ENCODE measurements at regions not wholly inside any gene's neighbourhood (a gene's known extent, or its start where the extent isn't known, plus 50 kb on each side); places are given as distances from the start of the nearest gene placed in this dataset.

GRCh38 chr4:17163156-17163771, 264.8 kb upstream of the LDB2 start:
- Histone ChIP-seq H3K27me3 (no peaks in the 10 kb centered on the region), H3K9me3 (ENCODE audit: low read depth) (no peaks in the 10 kb centered on the region), H2AFZ (replicated peaks) (no peak overlapping the region), H3K4me2 (no peak overlapping the region), H3K27ac (no peak overlapping the region), H3K4me1 (no peaks in the 10 kb centered on the region), H4K20me1 (ENCODE audit: low read depth) (no peaks in the 10 kb centered on the region), H3K79me2 (ENCODE audit: low read depth) (no peaks in the 10 kb centered on the region), H3F3A (ENCODE audit: low read depth) (no peaks in the 10 kb centered on the region), H3K36me3 (no peaks in the 10 kb centered on the region), H3K9ac (no peak overlapping the region), H3K4me3 (no peak overlapping the region)
- Mint-ChIP-seq H3K9me3 (peaks cover 22% of the 10 kb centered on the region), H3K27me3 (ENCODE audit: insufficient read depth, low read depth) (peaks cover 2% of the 10 kb centered on the region), H3K4me3 (no peak overlapping the region), H3K36me3 (no peaks in the 10 kb centered on the region), H3K27ac (no peak overlapping the region), H3K4me1 (peaks cover 15% of the 10 kb centered on the region)
- TF ChIP-seq CTCF (IDR thresholded peaks at IDR 0.05): no peak
- TF ChIP-seq EZH2phosphoT487 (IDR thresholded peaks at IDR 0.05): no peak
- TF ChIP-seq EZH2 (IDR thresholded peaks at IDR 0.05): no peak
- no peak for DNase-seq (ENCODE audit: low spot score)

- Histone ChIP-seq H3K79me2 (ENCODE audit: low read depth) (no peaks in the 10 kb centered on the region), H3K4me2 (no peak overlapping the region), H3K27me3 (no peaks in the 10 kb centered on the region), H2AFZ (replicated peaks) (no peak overlapping the region), H3K9me3 (ENCODE audit: low read depth) (no peaks in the 10 kb centered on the region), H4K20me1 (ENCODE audit: low read depth) (no peaks in the 10 kb centered on the region), H3K4me1 (no peaks in the 10 kb centered on the region), H3K36me3 (no peaks in the 10 kb centered on the region), H3K9ac (no peak overlapping the region), H3K4me3 (no peak overlapping the region), H3F3A (ENCODE audit: low read depth) (no peaks in the 10 kb centered on the region), H3K27ac (no peak overlapping the region)
- H3K36me3 Mint-ChIP-seq: no peaks in the 10 kb centered on the region
- H3K9me3 Mint-ChIP-seq: peaks cover 16% of the 10 kb centered on the region
- DNase-seq (ENCODE audit: low spot score): no peak
- no peak for TF ChIP-seq EZH2 (IDR thresholded peaks at IDR 0.05)
- no peak for TF ChIP-seq CTCF (IDR thresholded peaks at IDR 0.05)
- TF ChIP-seq EZH2phosphoT487 (IDR thresholded peaks at IDR 0.05): no peak
- H3K27ac Mint-ChIP-seq: no peak overlapping the region
- H3K4me3 Mint-ChIP-seq: no peak overlapping the region
- H3K27me3 Mint-ChIP-seq (ENCODE audit: insufficient read depth, low read depth): no peaks in the 10 kb centered on the region
- no peaks in the 10 kb centered on the region for H3K4me1 Mint-ChIP-seq
Measured at GRCh38 chr4:17157304-17157703, 258.9 kb upstream of the LDB2 start.

GRCh38 chr4:17155486-17155885, 257.0 kb upstream of the LDB2 start:
- Histone ChIP-seq H3K9me3 (ENCODE audit: low read depth) (no peaks in the 10 kb centered on the region), H4K20me1 (ENCODE audit: low read depth) (no peaks in the 10 kb centered on the region), H3K27me3 (no peaks in the 10 kb centered on the region), H3K27ac (no peak overlapping the region), H3K4me1 (no peaks in the 10 kb centered on the region), H3K4me3 (no peak overlapping the region), H3K4me2 (no peak overlapping the region), H3F3A (ENCODE audit: low read depth) (no peaks in the 10 kb centered on the region), H3K79me2 (ENCODE audit: low read depth) (no peaks in the 10 kb centered on the region), H3K9ac (no peak overlapping the region), H2AFZ (replicated peaks) (no peak overlapping the region), H3K36me3 (no peaks in the 10 kb centered on the region)
- Mint-ChIP-seq H3K4me1 (no peaks in the 10 kb centered on the region), H3K27ac (no peak overlapping the region), H3K4me3 (no peak overlapping the region), H3K9me3 (peaks cover 4% of the 10 kb centered on the region), H3K36me3 (no peaks in the 10 kb centered on the region), H3K27me3 (ENCODE audit: insufficient read depth, low read depth) (no peaks in the 10 kb centered on the region)
- no peak for DNase-seq (ENCODE audit: low spot score)
- TF ChIP-seq CTCF (IDR thresholded peaks at IDR 0.05) (no peak), EZH2 (IDR thresholded peaks at IDR 0.05) (no peak), EZH2phosphoT487 (IDR thresholded peaks at IDR 0.05) (no peak)

Data from neural progenitor cell (in vitro differentiated cells).